Progenitor cell of endocrine pancreas (in vitro differentiated cells): ENCODE measurements at regions not wholly inside any gene's neighbourhood (a gene's known extent, or its start where the extent isn't known, plus 50 kb on each side); places are given as distances from the start of the nearest gene placed in this dataset.

Experiments
- DNase-seq: peaks from one replicate; pipeline ENCODE4 v3.0.0; 2021; ENCODE audit warnings: low spot score; ENCODE audit not compliant: unreplicated experiment
- H3K27ac Mint-ChIP-seq: 2 replicates; pipeline ENCODE4 v1.8.0; 2021; ENCODE audit warnings: mild to moderate bottlenecking, moderate library complexity, mixed read lengths
- H3K27me3 Mint-ChIP-seq: 2 replicates; pipeline ENCODE4 v1.8.0; 2021; ENCODE audit warnings: mixed read lengths
- H3K36me3 Mint-ChIP-seq: 2 replicates; pipeline ENCODE4 v1.8.0; 2022; ENCODE audit warnings: mixed read lengths; ENCODE audit not compliant: insufficient read depth
- H3K4me1 Mint-ChIP-seq: 2 replicates; pipeline ENCODE4 v1.8.0; 2021; ENCODE audit warnings: low read depth, mixed read lengths
- H3K4me3 Mint-ChIP-seq: 2 replicates; pipeline ENCODE4 v1.8.0; 2021; ENCODE audit warnings: low read depth, mild to moderate bottlenecking, moderate library complexity, mixed read lengths
- H3K9me3 Mint-ChIP-seq: 2 replicates; pipeline ENCODE4 v1.8.0; 2021; ENCODE audit warnings: low read depth, mixed read lengths
- TF ChIP-seq, protein P1 (sequence below): fragments of 200-600 bp; sonication (generic); IDR thresholded peaks from one replicate; pipeline ENCODE4 v1.5.0; 2021; ENCODE audit warnings: antibody characterized with exemption, mild to moderate bottlenecking; ENCODE audit not compliant: unreplicated experiment

DNA sequence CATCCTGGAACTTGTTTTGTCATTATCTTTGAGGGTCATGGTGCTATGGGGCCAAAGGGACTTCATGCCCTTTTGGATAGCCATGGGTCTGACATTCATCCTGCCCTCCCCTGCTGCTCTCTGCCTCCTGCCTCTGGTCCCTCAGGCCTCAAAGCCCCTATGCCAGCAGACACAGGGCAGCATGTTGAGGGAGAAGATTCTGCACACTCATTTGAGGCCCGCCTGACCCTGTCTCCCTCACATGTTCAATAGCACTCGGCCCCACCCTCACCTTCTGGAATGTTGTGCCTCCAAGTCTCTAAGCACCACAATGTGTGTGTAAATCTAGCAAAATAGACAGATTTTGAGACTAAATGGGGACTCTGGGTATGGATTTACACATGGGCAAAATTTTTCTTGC lies 178.7 kb upstream of the ANKRD28 start:
- Mint-ChIP-seq H3K9me3 (peaks cover 8% of the 10 kb centered on the region), H3K4me1 (peaks cover 8% of the 10 kb centered on the region), H3K4me3 (no peak overlapping the region), H3K27me3 (no peaks in the 10 kb centered on the region), H3K27ac (peak overlapping the region; percentile 15), H3K36me3 (no peaks in the 10 kb centered on the region)
- DNase-seq, result no peak
- TF ChIP-seq, protein P1, sequence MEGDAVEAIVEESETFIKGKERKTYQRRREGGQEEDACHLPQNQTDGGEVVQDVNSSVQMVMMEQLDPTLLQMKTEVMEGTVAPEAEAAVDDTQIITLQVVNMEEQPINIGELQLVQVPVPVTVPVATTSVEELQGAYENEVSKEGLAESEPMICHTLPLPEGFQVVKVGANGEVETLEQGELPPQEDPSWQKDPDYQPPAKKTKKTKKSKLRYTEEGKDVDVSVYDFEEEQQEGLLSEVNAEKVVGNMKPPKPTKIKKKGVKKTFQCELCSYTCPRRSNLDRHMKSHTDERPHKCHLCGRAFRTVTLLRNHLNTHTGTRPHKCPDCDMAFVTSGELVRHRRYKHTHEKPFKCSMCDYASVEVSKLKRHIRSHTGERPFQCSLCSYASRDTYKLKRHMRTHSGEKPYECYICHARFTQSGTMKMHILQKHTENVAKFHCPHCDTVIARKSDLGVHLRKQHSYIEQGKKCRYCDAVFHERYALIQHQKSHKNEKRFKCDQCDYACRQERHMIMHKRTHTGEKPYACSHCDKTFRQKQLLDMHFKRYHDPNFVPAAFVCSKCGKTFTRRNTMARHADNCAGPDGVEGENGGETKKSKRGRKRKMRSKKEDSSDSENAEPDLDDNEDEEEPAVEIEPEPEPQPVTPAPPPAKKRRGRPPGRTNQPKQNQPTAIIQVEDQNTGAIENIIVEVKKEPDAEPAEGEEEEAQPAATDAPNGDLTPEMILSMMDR, result no peak

DNA sequence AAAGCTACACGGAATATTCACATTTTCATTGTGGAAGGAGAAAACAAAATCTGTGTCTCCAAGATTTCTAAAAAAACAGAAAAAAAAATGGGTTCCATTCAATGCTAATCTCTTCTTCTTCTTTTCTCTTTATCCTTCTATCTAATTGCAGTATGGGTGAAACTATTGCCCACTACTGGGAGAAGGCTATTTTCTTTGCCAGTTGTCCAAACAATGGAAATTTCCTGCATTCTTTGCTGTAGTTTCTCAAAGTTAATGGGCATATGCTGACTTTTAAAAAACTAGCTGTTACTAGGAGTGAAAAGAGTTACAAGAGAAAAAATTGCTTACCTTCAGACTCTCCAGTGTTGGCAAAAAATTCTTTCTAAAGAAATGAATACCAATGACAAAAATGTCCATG lies 179.3 kb upstream of the ANKRD28 start:
- peaks cover 3% of the 10 kb centered on the region for H3K9me3 Mint-ChIP-seq
- H3K27ac Mint-ChIP-seq, result no peak overlapping the region
- H3K27me3 Mint-ChIP-seq, result no peaks in the 10 kb centered on the region
- H3K4me3 Mint-ChIP-seq, result no peak overlapping the region
- peaks cover 8% of the 10 kb centered on the region for H3K4me1 Mint-ChIP-seq
- no peak for DNase-seq
- TF ChIP-seq, protein P1, result no peak
- no peaks in the 10 kb centered on the region for H3K36me3 Mint-ChIP-seq

DNA sequence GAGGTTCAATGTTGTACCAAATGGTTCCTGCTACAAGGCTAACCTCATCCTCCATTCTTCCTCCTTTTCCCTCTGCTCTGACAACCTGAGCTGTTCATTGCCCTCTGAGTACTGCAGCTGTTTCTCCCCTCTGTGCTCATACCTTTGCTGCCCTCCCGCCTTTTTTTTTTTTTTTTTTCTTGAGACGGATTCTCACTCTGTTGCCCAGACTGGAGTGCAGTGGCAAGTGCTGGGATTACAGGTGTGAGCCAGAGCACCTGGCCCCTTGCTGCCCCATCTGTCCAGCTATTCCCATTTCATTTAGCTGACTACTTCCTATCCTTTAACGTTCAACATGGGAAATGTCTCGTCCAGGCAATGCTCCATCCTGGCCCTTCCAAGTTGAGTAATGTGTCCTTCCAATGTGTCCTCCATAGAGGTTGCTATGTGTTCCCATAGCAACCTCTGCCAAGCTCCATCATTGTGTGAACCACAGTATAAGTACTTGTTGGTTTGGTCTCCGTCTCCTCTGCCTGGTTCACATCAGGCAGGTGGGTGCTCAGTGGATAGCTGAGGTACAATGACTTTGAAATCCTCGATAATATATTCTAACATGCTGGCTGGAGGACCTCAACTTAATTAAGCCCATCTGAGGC lies 179.9 kb upstream of the ANKRD28 start:
- H3K36me3 Mint-ChIP-seq, result no peaks in the 10 kb centered on the region
- DNase-seq, result no peak

DNA sequence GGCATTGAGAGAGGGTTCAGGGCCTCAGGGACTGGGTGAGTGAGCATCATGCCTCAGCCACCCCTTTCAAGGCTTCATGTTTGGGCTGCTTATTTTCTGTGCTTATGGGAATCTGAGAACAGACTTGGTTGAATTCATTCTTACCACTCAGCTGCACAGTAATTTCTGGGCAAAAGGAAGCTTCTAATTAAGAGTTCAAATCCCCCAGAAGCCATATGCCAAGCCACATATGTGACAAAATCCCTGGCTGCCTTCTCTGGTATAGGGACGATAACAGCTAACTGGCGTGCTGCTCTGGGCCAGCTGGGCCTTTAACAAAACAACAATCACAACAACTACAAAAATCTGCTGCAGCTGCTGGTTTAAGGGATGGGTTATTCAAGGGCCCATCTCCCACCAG lies 181.0 kb upstream of the ANKRD28 start:
- Mint-ChIP-seq H3K36me3 (no peaks in the 10 kb centered on the region), H3K27me3 (no peaks in the 10 kb centered on the region), H3K4me3 (no peak overlapping the region), H3K4me1 (peaks cover 8% of the 10 kb centered on the region), H3K27ac (no peak overlapping the region), H3K9me3 (no peaks in the 10 kb centered on the region)
- TF ChIP-seq, protein P1, result no peak
- no peak for DNase-seq

More for the DNA sequence above, 179.9 kb upstream of the ANKRD28 start:
- peaks cover 8% of the 10 kb centered on the region for H3K4me1 Mint-ChIP-seq
- H3K27ac Mint-ChIP-seq, result no peak overlapping the region
- H3K27me3 Mint-ChIP-seq, result no peaks in the 10 kb centered on the region
- H3K4me3 Mint-ChIP-seq, result no peak overlapping the region
- no peaks in the 10 kb centered on the region for H3K9me3 Mint-ChIP-seq
- TF ChIP-seq, protein P1, result no peak

DNA sequence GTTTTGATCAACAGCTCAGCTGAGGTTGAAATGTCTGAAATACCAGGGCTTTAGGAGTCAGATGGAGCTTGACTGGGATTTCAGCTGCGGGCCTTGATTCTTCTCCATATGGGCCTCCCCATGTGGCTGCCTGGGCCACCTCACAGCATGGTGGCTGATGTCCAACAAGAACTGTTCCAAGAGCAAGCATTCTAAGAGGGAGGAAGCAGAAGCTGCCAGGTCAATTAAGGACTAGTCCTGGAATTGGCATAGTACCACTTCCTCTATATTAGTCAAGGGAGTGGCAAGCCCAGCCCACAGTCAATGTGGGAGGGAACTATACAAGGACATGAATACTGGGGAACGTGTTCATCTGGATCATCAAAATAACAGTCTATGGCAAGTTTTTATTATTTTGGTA lies 181.7 kb upstream of the ANKRD28 start:
- TF ChIP-seq, protein P1, result no peak
- Mint-ChIP-seq H3K36me3 (no peaks in the 10 kb centered on the region), H3K4me1 (peaks cover 8% of the 10 kb centered on the region), H3K27ac (no peak overlapping the region), H3K4me3 (no peak overlapping the region), H3K9me3 (no peaks in the 10 kb centered on the region), H3K27me3 (no peaks in the 10 kb centered on the region)
- DNase-seq, result no peak
